Subcutaneous abdominal adipose tissue (tissue), 5 donors: ENCODE measurements at regions not wholly inside any gene's neighbourhood (a gene's known extent, or its start where the extent isn't known, plus 50 kb on each side); places are given as distances from the start of the nearest gene placed in this dataset.
"Not testable (repeated sequence)": the region's sequence is repeated elsewhere in the genome, so short reads cannot be mapped to it uniquely, and the experiment has no call there.

ENCODE experiments used
- H3K27ac ChIP-seq: one replicate; pipeline ENCODE4 v1.7.0; 2013; ENCODE audit warnings: low read depth, mild to moderate bottlenecking, inconsistent platforms, low read length, moderate library complexity
- H3K27me3 ChIP-seq, 5 donors: one replicate each; pipeline ENCODE4 v1.7.0; 2013; ENCODE audit warnings: low read length in 5 of 5, inconsistent platforms in 1 of 5; ENCODE audit not compliant: control insufficient read depth in 5 of 5, insufficient read depth in 4 of 5
- H3K36me3 ChIP-seq, 5 donors: one replicate each; pipeline ENCODE4 v1.7.0; 2013; ENCODE audit warnings: low read length in 5 of 5; ENCODE audit not compliant: control insufficient read depth in 5 of 5, insufficient read depth in 5 of 5
- H3K4me1 ChIP-seq, 5 donors: one replicate each; pipeline ENCODE4 v1.7.0; 2013; ENCODE audit warnings: low read length in 5 of 5, mild to moderate bottlenecking in 3 of 5, moderate library complexity in 1 of 5; ENCODE audit not compliant: control insufficient read depth in 5 of 5, insufficient read depth in 5 of 5
- H3K4me3 ChIP-seq, 5 donors: one replicate each; pipeline ENCODE4 v1.7.0; 2013; ENCODE audit warnings: low read length in 5 of 5, low read depth in 1 of 5
- H3K9ac ChIP-seq, 5 donors: one replicate each; pipeline ENCODE4 v1.7.0; 2013; ENCODE audit warnings: low read length in 5 of 5, mild to moderate bottlenecking in 4 of 5, moderate library complexity in 3 of 5
- H3K9me3 ChIP-seq, 5 donors: one replicate each; pipeline ENCODE4 v1.7.0; 2013; ENCODE audit warnings: low read length in 5 of 5; ENCODE audit not compliant: control insufficient read depth in 5 of 5
- donor health status: healthy.
- donor health status: healthy.
- donor health status: healthy.
- donor health status: healthy.
- donor health status: healthy.

- no peaks in the 10 kb centered on the region for H3K36me3 ChIP-seq
- H3K27me3 ChIP-seq, result no peaks in the 10 kb centered on the region
- no peak overlapping the region for H3K9ac ChIP-seq
- H3K4me1 ChIP-seq, result no peaks in the 10 kb centered on the region
- no peaks in the 10 kb centered on the region for H3K9me3 ChIP-seq
- no peak overlapping the region for H3K27ac ChIP-seq
- H3K4me3 ChIP-seq, result no peak overlapping the region
These were observed 423.6 kb downstream of the NDFIP2 start for GRCh38 chr13:79904581-79904980.

- H3K27me3 ChIP-seq, result no peaks in the 10 kb centered on the region
- no peaks in the 10 kb centered on the region for H3K36me3 ChIP-seq
- H3K27ac ChIP-seq, result no peak overlapping the region
- no peak overlapping the region for H3K4me3 ChIP-seq
- peaks cover 0 to under 1% (median 0%) of the 10 kb centered on the region in 5 donors for H3K9me3 ChIP-seq
- no peak overlapping the region for H3K9ac ChIP-seq
- no peaks in the 10 kb centered on the region for H3K4me1 ChIP-seq
These were observed 420.4 kb downstream of the NDFIP2 start for GRCh38 chr13:79901336-79901735.

- H3K9me3 ChIP-seq, result peaks cover 0 to 3% (median 0%) of the 10 kb centered on the region in 5 donors
- no peaks in the 10 kb centered on the region for H3K27me3 ChIP-seq
- H3K4me3 ChIP-seq, result no peak overlapping the region
- H3K4me1 ChIP-seq, result no peaks in the 10 kb centered on the region
- H3K36me3 ChIP-seq, result no peaks in the 10 kb centered on the region
- no peak overlapping the region for H3K9ac ChIP-seq
- H3K27ac ChIP-seq, result no peak overlapping the region
These were observed 419.4 kb downstream of the NDFIP2 start for GRCh38 chr13:79900356-79900755.

GRCh38 chr13:79898996-79899395, 418.0 kb downstream of the NDFIP2 start:
- no peaks in the 10 kb centered on the region for H3K36me3 ChIP-seq
- H3K4me3 ChIP-seq, result no peak overlapping the region
- no peak overlapping the region for H3K27ac ChIP-seq
- H3K4me1 ChIP-seq, result no peaks in the 10 kb centered on the region
- H3K9me3 ChIP-seq, result peaks cover 0 to 3% (median 0%) of the 10 kb centered on the region in 5 donors
- no peak overlapping the region for H3K9ac ChIP-seq
- no peaks in the 10 kb centered on the region for H3K27me3 ChIP-seq

- H3K4me1 ChIP-seq, result no peaks in the 10 kb centered on the region
- no peak overlapping the region for H3K4me3 ChIP-seq
- H3K9ac ChIP-seq, result no peak overlapping the region
- no peaks in the 10 kb centered on the region for H3K36me3 ChIP-seq
- H3K9me3 ChIP-seq, result peaks cover 0 to 3% (median 0%) of the 10 kb centered on the region in 5 donors
- H3K27me3 ChIP-seq, result no peaks in the 10 kb centered on the region
- H3K27ac ChIP-seq, result no peak overlapping the region
These were observed 417.4 kb downstream of the NDFIP2 start for GRCh38 chr13:79898202-79898826.

GRCh38 chr13:79896851-79897250, 415.9 kb downstream of the NDFIP2 start:
- H3K27me3 ChIP-seq, result no peaks in the 10 kb centered on the region

GRCh38 chr13:79895416-79895815, 414.5 kb downstream of the NDFIP2 start:
- Histone ChIP-seq H3K4me1 (no peaks in the 10 kb centered on the region), H3K27me3 (no peaks in the 10 kb centered on the region), H3K27ac (no peak overlapping the region), H3K9ac (no peak overlapping the region), H3K4me3 (no peak overlapping the region), H3K9me3 (peaks cover 0 to 4% (median 0%) of the 10 kb centered on the region in 5 donors), H3K36me3 (no peaks in the 10 kb centered on the region)

More at GRCh38 chr13:79896851-79897250, 415.9 kb downstream of the NDFIP2 start:
- Histone ChIP-seq H3K9ac (no peak overlapping the region), H3K9me3 (peaks cover 0 to 3% (median 0%) of the 10 kb centered on the region in 5 donors), H3K36me3 (no peaks in the 10 kb centered on the region), H3K27ac (no peak overlapping the region), H3K4me1 (no peaks in the 10 kb centered on the region), H3K4me3 (no peak overlapping the region)

- not testable (repeated sequence) for H3K36me3 ChIP-seq, H3K9ac ChIP-seq, H3K9me3 ChIP-seq, H3K4me1 ChIP-seq, H3K27ac ChIP-seq, H3K27me3 ChIP-seq, H3K4me3 ChIP-seq
These were observed 406.3 kb downstream of the NDFIP2 start for GRCh38 chr13:79887278-79887677.

- Histone ChIP-seq H3K27ac (no peak overlapping the region), H3K4me1 (no peaks in the 10 kb centered on the region), H3K36me3 (no peaks in the 10 kb centered on the region), H3K4me3 (no peak overlapping the region), H3K9me3 (peaks cover 0 to 2% (median 0%) of the 10 kb centered on the region in 5 donors), H3K27me3 (no peaks in the 10 kb centered on the region), H3K9ac (no peak overlapping the region)
These were observed 405.6 kb downstream of the NDFIP2 start for GRCh38 chr13:79886601-79887000.

- no peak overlapping the region for H3K4me3 ChIP-seq
- H3K9me3 ChIP-seq, result no peaks in the 10 kb centered on the region
- H3K27me3 ChIP-seq, result no peaks in the 10 kb centered on the region
- no peaks in the 10 kb centered on the region for H3K4me1 ChIP-seq
- H3K9ac ChIP-seq, result no peak overlapping the region
- no peak overlapping the region for H3K27ac ChIP-seq
- H3K36me3 ChIP-seq, result no peaks in the 10 kb centered on the region
These were observed 403.9 kb downstream of the NDFIP2 start for GRCh38 chr13:79884890-79885289.
